HG03378 (cell line): ENCODE measurements at regions not wholly inside any gene's neighbourhood (a gene's known extent, or its start where the extent isn't known, plus 50 kb on each side); places are given as distances from the start of the nearest gene placed in this dataset.

ENCODE experiments used
- ATAC-seq: cut with Tn5 transposase; IDR thresholded peaks from one replicate; pipeline ENCODE4 v1.9.1; 2021; ENCODE audit warnings: mild to moderate bottlenecking, moderate library complexity; ENCODE audit not compliant: unreplicated experiment

DNA sequence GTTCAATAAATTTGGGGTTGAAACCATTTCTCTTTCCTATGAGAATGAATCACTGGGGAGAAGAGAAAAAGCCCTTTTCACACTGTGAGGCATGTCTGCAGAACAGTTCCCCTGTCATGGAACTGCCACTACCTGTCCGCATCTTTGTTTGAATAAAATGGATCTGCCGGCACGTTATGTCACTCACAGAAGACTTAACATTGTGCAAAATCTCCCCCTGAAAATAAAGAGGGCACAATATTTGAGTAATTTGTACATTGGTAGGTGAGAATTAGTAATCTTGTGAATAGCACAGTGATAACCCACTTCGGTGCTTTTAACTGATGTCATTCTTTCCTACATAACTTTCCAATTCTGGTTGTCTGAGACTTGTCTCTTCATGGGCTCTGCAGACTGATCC lies 804.0 kb downstream of the C6orf118 start:
- no peak for ATAC-seq

DNA sequence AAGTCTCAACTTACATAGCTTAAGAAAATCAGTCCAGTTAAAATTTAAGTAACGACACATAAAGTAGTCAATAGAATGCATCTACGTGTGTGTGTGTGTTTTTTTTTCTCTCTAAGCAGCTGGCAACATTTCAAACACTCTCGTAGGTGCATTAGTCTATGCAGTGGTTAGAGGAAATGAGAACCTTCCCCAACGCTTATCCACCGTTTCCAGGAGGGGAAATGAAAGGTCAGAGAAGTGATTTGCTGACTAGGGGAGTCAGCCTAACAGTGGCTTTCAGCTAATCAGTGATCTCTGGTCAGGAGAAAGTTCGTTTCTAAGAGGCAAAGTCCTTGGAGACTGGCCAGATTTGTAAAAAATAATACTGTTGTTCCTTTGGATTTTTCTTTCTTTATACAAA lies 806.6 kb downstream of the C6orf118 start:
- ATAC-seq = no peak

DNA sequence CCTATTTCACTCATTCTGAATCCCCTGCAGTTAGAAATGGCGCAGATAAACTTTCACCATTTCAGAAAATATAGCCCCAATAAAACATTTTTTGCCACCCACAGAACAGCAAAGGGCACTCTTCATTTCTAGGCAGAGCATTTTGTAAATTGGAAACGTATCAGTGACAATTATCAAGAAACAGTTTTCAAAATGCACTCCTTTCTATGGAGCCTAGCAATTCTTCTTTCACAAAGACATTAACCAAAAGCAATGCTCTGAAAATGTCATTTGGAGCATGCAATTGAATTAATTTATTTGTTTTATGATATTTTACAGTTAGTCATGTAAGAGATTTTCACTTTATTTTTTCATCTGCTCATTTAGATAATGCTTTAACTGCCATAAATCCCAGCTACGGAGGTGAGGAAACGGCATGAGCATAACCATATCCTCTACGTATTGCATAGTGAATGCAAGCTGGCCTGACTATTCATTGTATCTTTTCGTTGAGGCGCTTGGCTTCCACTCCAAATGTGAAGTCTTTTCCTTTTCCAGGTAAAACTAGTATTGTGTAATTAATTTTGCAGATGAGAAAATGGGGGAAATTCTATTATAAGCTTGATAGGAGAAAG lies 813.4 kb downstream of the C6orf118 start:
- ATAC-seq = no peak

DNA sequence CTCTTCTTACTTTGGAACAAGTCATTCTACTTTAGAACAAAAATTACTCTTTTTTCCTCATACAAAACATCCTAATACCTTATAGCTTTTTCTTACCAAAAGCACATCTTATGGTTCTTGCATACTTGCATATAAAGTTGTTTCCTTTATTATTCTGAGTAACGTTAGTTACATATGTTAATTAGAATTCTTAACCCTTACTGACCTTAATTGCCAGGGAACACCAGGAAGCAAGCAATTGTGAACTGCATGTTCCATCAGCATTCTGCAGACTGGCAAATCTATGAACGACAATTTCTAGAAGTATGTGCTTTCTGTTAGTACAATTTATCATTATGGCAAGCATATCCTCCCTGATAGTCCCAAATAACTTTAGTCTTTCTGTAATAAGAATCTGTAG lies 831.0 kb downstream of the C6orf118 start:
- ATAC-seq = no peak

- ATAC-seq = no peak
Observed at GRCh38 chr6:164477790-164478189, 831.6 kb downstream of the C6orf118 start.

GRCh38 chr6:164477101-164477500 lies 832.3 kb downstream of the C6orf118 start:
- ATAC-seq = no peak

DNA sequence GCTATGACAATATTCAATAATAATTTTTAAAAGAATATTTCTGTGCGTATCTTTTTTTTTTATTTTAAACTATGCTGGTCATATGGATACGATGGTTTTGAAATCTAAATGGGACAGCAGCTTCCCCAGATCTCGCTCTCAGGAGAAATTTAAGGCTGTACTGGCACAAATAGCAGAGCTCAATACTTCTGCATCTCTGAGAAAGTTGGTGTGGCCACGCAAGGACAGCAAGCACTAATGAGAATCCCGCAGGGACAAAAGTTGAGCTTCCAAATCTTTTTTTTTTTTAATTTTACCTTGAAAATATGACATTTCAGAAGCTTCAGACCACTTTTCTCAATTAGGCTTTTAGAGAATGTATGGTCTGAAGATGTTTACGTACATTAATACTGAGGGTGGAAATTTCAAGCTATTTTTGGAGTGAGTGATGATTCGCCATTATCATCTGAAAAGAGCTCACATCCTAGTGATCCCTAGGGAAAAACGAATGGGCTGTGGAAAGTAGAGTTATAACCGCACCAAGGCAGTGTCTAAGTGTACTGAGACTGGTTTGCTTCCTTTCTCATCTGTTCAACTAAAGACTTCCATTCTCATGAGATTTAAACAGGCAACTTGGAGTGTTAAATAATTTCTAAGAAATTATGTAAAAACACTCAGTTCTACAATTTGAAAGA lies 840.0 kb downstream of the C6orf118 start:
- no peak for ATAC-seq

DNA sequence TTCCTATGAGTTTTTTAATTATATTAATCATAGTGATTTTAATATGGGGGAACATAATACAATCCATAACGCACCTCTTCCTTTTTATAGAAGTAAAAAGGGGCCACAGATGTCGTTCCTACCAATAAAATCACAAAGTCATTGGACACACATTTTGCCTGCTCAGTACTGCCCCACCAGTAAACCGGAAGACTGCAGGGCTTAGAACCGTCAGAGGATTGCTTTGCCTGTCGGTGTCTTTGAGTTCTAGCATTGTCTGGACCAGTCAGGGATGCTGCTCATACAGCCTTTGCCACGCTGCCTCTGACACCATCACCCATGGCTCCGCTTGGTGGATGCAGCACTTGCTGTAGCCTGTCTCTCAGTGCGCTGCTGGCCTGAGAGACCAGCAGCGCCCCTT lies 853.6 kb downstream of the C6orf118 start:
- no peak for ATAC-seq

- no peak for ATAC-seq
Observed at GRCh38 chr6:164453835-164454234, 855.6 kb downstream of the C6orf118 start.

GRCh38 chr6:164442572-164442971 lies 866.8 kb downstream of the C6orf118 start:
- no peak for ATAC-seq

GRCh38 chr6:164439331-164439730 lies 870.1 kb downstream of the C6orf118 start:
- no peak for ATAC-seq

- no peak for ATAC-seq
Observed at GRCh38 chr6:164436976-164437375, 872.4 kb downstream of the C6orf118 start.

DNA sequence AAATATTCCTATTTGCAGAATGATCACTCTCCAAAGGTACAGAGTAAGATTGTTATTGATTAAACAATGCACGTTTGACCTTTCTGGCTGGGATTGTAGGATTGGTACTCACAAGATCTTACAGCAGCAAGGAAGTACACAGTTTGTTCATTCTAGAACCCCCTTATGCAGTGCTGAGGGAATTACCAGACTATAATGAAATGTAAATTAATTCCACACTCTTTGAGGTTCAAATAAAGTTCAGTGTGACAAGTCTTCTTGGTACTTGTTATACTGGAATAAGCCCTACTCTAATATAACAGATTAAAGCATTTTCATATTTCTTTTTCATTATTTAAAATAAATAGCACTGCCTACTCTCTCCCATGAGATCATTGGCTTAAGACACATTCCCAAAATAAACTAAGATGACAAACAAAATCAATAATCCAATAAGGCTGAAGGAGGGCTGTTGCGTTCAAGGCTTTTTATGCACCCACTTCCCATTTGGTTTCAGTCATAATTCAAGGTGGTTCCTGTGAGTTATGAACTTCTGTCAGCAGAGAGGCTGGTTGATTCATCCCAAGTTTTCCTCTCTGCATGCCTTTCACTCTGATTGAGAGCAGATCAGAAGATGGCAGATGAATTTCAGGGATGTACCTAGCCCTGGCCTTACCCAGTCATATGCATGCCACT lies 881.5 kb downstream of the C6orf118 start:
- ATAC-seq = no peak

GRCh38 chr6:164424489-164424888 lies 884.9 kb downstream of the C6orf118 start:
- no peak for ATAC-seq

DNA sequence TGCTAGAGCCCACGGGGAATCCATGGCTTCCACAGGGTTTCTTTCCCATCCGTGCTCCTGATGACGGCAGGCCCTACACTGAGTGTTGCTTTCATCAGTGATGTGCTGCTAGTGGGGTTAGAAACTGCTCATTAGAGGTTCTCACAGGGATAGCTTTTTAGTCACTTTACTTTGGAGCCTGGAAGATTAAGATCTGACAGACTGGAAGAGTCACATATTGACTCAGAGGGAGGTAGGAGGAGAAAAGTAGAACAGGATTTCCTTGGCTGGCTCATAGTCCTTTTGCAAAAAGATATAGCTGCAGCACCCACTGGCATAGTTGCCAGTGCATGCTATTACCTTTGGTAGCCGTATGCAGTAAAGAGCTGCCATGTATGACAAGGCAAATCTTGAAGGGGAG lies 890.3 kb downstream of the C6orf118 start:
- no peak for ATAC-seq

- no peak for ATAC-seq
Observed at GRCh38 chr6:164418262-164418588, 891.2 kb downstream of the C6orf118 start.

DNA sequence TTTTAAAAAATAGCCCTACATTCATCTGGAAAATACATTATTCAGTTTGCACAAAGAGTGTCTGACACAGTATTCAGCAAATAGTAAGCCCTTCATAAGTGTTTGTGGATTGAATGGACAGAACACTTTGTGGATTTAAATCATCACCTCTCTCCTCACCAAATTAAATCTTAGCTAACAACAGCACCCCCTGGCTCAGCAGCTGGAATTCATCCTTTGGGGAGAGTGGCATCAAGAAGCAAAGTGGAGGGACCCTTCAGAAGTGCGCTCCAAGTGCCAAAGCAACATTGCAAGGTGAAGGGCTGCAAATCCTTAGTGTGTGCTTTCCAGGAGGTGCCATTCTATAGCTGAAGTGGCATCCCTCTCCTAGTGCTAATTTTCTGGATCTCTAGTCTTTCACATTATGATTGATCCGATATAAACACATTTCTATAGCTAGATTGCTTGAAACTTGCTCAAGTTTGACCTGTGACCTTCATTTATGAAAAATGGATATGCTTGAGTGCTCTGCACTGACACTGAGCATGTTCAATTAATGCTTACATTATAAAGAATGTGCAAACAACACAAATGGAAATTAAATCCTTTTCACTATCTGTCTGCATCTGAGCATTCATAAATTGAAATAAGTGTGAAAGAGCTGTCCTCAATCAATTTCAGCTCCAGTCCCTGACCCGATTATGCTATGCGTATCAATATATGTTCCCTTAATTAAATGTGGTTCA lies 891.7 kb downstream of the C6orf118 start:
- ATAC-seq = no peak

DNA sequence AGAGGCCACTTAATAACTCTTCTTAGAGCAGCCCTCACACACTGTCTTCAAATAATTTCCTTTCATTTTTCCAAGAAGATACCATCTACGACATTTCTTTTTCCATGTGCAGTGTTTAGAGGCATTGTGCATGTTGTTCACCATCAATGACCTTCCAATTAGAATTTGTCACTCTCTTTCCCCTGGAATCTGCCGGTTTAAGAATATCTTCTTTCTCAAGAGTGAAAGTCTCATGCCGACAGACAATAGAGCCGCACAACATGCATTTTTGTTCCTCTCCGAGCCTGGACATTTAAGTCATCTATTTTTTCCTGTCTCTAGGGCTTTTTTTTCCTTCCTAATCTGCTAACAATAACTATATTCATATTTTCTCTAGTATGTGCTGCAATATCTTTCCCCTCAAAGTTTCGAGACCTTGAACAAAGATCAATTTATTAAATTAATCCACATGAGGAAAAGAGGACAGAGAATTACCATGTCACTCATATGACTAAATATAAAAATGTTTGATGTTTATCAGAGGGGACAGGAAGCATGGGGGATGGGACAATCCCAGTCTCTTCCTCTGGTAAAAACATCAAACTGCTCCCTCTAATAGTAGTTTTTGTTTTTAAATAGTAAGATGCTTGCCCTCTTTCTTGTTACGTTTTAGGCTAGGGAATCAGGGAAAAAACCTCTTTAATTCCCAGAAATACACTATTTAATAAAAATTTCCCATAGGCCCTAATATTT lies 893.4 kb downstream of the C6orf118 start:
- no peak for ATAC-seq

GRCh38 chr6:164414695-164415094 lies 894.7 kb downstream of the C6orf118 start:
- no peak for ATAC-seq

DNA sequence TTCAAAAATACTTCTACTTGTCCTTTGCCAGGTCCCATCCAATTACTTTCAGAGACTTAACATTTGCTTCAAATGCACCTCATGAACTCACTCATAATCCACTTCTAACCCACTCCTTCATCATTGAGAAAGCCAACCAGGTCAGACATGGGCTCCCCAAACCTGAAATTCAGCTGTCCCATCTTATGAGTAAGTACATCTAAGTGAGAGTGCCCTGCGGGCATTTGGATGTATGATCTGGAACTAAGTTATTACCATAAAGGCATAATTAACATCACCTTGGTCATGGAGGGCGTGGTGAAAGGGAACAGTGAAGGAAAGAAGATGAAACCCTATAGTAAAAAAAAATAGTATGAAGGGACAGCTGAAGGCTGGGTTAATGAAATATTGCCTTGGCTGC lies 896.8 kb downstream of the C6orf118 start:
- no peak for ATAC-seq

DNA sequence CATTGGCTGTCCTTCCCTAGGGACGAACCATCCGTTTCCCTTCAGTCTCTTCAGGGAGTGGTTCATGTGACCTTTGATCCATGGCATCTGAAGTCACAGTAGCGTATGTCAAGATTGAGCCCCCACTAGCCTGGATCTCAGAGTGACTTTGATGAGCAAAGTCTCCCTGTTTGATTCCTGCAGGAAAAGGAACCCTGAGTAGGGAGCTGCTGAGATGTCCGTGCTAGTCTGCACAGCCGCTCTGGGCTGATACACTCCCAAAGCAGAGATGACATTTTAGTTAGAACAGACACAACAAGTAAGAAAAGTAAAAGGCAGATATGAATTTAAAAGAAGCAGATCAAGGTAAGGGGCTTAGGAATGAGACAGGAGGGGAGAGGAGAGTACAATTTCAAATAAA lies 899.4 kb downstream of the C6orf118 start:
- no peak for ATAC-seq
